HL-60 (cell line): ENCODE measurements at regions not wholly inside any gene's neighbourhood (a gene's known extent, or its start where the extent isn't known, plus 50 kb on each side); places are given as distances from the start of the nearest gene placed in this dataset.

Experiments
- DNase-seq, 2 experiments: peaks; one replicate each; pipeline ENCODE4 v3.0.0-alpha.2; 2010 to 2020; ENCODE audit warnings: low read depth in 1 of 2, low spot score in 1 of 2
- H3K27ac ChIP-seq: fragments of 250-450 bp; sonication (Bioruptor Pico); replicated peaks from 2 replicates; pipeline ENCODE4 v1.5.1; 2020; ENCODE audit warnings: mild to moderate bottlenecking, moderate library complexity
- H3K27me3 ChIP-seq: fragments of 250-450 bp; sonication (Bioruptor Pico); 2 replicates; pipeline ENCODE4 v1.5.1; 2021; ENCODE audit warnings: mild to moderate bottlenecking, moderate library complexity; ENCODE audit not compliant: insufficient read depth, poor library complexity, severe bottlenecking
- H3K4me3 ChIP-seq: replicated peaks from 2 replicates; pipeline ENCODE4 v1.5.1; 2011; ENCODE audit warnings: mild to moderate bottlenecking, control low read depth, low read length; ENCODE audit not compliant: insufficient read depth
- GABPA ChIP-seq: IDR thresholded peaks from 2 replicates; pipeline ENCODE4 v1.6.1; 2012; ENCODE audit warnings: low read depth
- POLR2AphosphoS5 ChIP-seq: IDR thresholded peaks from 2 replicates; pipeline ENCODE4 v1.6.1; 2012; ENCODE audit warnings: low read depth
- SPI1 ChIP-seq: IDR thresholded peaks from 2 replicates; pipeline ENCODE4 v1.6.1; 2012; ENCODE audit warnings: low read depth, mild to moderate bottlenecking, borderline replicate concordance
- TF ChIP-seq, protein P1 (sequence below): IDR thresholded peaks from 2 replicates; pipeline ENCODE4 v1.6.1; 2012; ENCODE audit warnings: low read depth; ENCODE audit not compliant: insufficient replicate concordance
- TF ChIP-seq, protein P2 (sequence below): IDR thresholded peaks from one replicate; pipeline ENCODE4 v1.5.1; 2011; ENCODE audit warnings: low read length, control low read depth, inconsistent platforms; ENCODE audit not compliant: insufficient read depth

- Histone ChIP-seq H3K4me3 (no peak overlapping the region), H3K27me3 (no peaks in the 10 kb centered on the region), H3K27ac (no peak overlapping the region)
- no peak for DNase-seq
- TF ChIP-seq POLR2AphosphoS5 (no peak), GABPA (no peak), SPI1 (no peak)
- TF ChIP-seq, protein P1, sequence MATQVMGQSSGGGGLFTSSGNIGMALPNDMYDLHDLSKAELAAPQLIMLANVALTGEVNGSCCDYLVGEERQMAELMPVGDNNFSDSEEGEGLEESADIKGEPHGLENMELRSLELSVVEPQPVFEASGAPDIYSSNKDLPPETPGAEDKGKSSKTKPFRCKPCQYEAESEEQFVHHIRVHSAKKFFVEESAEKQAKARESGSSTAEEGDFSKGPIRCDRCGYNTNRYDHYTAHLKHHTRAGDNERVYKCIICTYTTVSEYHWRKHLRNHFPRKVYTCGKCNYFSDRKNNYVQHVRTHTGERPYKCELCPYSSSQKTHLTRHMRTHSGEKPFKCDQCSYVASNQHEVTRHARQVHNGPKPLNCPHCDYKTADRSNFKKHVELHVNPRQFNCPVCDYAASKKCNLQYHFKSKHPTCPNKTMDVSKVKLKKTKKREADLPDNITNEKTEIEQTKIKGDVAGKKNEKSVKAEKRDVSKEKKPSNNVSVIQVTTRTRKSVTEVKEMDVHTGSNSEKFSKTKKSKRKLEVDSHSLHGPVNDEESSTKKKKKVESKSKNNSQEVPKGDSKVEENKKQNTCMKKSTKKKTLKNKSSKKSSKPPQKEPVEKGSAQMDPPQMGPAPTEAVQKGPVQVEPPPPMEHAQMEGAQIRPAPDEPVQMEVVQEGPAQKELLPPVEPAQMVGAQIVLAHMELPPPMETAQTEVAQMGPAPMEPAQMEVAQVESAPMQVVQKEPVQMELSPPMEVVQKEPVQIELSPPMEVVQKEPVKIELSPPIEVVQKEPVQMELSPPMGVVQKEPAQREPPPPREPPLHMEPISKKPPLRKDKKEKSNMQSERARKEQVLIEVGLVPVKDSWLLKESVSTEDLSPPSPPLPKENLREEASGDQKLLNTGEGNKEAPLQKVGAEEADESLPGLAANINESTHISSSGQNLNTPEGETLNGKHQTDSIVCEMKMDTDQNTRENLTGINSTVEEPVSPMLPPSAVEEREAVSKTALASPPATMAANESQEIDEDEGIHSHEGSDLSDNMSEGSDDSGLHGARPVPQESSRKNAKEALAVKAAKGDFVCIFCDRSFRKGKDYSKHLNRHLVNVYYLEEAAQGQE = no peak
- TF ChIP-seq, protein P2, sequence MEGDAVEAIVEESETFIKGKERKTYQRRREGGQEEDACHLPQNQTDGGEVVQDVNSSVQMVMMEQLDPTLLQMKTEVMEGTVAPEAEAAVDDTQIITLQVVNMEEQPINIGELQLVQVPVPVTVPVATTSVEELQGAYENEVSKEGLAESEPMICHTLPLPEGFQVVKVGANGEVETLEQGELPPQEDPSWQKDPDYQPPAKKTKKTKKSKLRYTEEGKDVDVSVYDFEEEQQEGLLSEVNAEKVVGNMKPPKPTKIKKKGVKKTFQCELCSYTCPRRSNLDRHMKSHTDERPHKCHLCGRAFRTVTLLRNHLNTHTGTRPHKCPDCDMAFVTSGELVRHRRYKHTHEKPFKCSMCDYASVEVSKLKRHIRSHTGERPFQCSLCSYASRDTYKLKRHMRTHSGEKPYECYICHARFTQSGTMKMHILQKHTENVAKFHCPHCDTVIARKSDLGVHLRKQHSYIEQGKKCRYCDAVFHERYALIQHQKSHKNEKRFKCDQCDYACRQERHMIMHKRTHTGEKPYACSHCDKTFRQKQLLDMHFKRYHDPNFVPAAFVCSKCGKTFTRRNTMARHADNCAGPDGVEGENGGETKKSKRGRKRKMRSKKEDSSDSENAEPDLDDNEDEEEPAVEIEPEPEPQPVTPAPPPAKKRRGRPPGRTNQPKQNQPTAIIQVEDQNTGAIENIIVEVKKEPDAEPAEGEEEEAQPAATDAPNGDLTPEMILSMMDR = no peak
Measured at GRCh38 chr2:67799886-67800285, 262.9 kb downstream of the C1D start.

GRCh38 chr2:67802291-67802690 is 260.5 kb downstream of the C1D start:
- Histone ChIP-seq H3K4me3 (no peak overlapping the region), H3K27ac (no peak overlapping the region), H3K27me3 (no peaks in the 10 kb centered on the region)
- TF ChIP-seq, protein P2 = no peak
- TF ChIP-seq, protein P1 = no peak
- TF ChIP-seq GABPA (no peak), POLR2AphosphoS5 (no peak), SPI1 (no peak)
- no peak for DNase-seq

DNA sequence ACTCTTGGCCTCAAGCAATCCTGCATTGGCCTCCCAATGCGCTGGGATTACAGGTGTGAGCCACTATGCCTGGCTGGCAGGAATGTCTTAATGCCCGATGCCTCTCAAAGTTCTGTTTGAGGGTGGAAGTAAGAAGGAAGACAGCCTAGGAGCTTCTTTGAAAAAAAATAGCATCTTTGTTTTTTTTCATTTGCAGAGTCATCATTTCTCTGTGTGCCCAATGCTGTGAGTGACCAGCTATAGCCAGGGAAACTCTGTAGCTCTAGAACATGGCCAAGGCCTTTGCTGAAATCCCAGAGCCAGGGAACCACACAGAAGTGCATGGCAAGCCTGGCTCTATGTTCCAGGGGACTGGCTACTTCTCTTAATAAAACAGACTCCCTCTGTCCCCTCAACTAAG is 260.0 kb downstream of the C1D start:
- Histone ChIP-seq H3K27ac (no peak overlapping the region), H3K4me3 (no peak overlapping the region), H3K27me3 (no peaks in the 10 kb centered on the region)
- no peak for DNase-seq
- TF ChIP-seq GABPA (no peak), SPI1 (no peak)

DNA sequence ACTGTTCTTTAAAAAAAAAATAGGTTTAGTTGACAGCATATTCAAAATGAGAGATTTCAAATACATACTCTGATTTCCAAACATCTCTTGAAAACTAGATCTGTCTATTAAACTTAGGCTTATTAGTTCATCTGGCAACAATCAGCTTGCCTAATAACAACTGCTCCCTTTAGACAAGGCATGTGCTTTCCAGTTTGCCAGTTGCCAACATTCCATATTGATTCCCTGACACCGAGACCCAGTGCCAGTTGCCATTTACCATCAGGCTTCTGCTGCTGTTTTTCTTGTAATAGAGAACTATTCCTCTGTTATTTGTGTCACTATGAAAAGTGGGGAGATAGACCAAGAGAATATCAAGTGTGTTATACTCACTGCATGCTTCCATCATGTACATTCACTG is 256.0 kb downstream of the C1D start:
- Histone ChIP-seq H3K4me3 (no peak overlapping the region), H3K27ac (no peak overlapping the region), H3K27me3 (no peaks in the 10 kb centered on the region)
- TF ChIP-seq, protein P1 = no peak
- TF ChIP-seq, protein P2 = no peak
- no peak for TF ChIP-seq POLR2AphosphoS5
- no peak for DNase-seq
